Osteoblast (primary cell): ENCODE measurements at regions not wholly inside any gene's neighbourhood (a gene's known extent, or its start where the extent isn't known, plus 50 kb on each side); places are given as distances from the start of the nearest gene placed in this dataset.

Experiments
- DNase-seq: peaks from one replicate; pipeline ENCODE4 v3.0.0; 2011; ENCODE audit warnings: low spot score, mixed read lengths; ENCODE audit not compliant: insufficient read length; ENCODE audit errors: missing footprints
- H2AFZ ChIP-seq: 2 replicates; pipeline ENCODE4 v1.6.0; 2011; ENCODE audit warnings: mild to moderate bottlenecking, low read length
- H3K27ac ChIP-seq: 2 replicates; pipeline ENCODE4 v1.5.1; 2011; ENCODE audit warnings: mild to moderate bottlenecking, low read depth, low read length, moderate library complexity
- H3K27me3 ChIP-seq: 2 replicates; pipeline ENCODE4 v1.6.0; 2012; ENCODE audit warnings: mild to moderate bottlenecking, control low read depth, inconsistent platforms, low read length, moderate library complexity; ENCODE audit not compliant: insufficient read depth
- H3K36me3 ChIP-seq: 2 replicates; pipeline ENCODE4 v1.5.1; 2011; ENCODE audit warnings: mild to moderate bottlenecking, low read length, control low read depth, moderate library complexity; ENCODE audit not compliant: insufficient read depth
- H3K4me1 ChIP-seq: 2 replicates; pipeline ENCODE4 v1.5.1; 2011; ENCODE audit warnings: mild to moderate bottlenecking, low read length, control low read depth, moderate library complexity; ENCODE audit not compliant: insufficient read depth
- H3K4me2 ChIP-seq: 2 replicates; pipeline ENCODE4 v1.6.0; 2011; ENCODE audit warnings: mild to moderate bottlenecking, low read length; ENCODE audit not compliant: insufficient read depth
- H3K4me3 ChIP-seq: fragments of 200-600 bp; sonication (generic); 3 replicates; pipeline ENCODE4 v1.5.1; 2012; ENCODE audit warnings: mild to moderate bottlenecking, low read length, inconsistent platforms; ENCODE audit not compliant: insufficient read depth
- H3K79me2 ChIP-seq: 2 replicates; pipeline ENCODE4 v1.6.0; 2012; ENCODE audit warnings: mild to moderate bottlenecking, low read length, control low read depth, inconsistent platforms; ENCODE audit not compliant: insufficient read depth
- H3K9me3 ChIP-seq: 2 replicates; pipeline ENCODE4 v1.5.1; 2011; ENCODE audit warnings: low read depth, low read length, control low read depth
- H4K20me1 ChIP-seq: 2 replicates; pipeline ENCODE4 v1.6.0; 2012; ENCODE audit warnings: mild to moderate bottlenecking, low read length, control low read depth; ENCODE audit not compliant: insufficient read depth
- TF ChIP-seq, protein P1 (sequence below): IDR thresholded peaks from 2 replicates; pipeline ENCODE4 v1.5.1; 2011; ENCODE audit warnings: mild to moderate bottlenecking, low read depth, low read length, moderate library complexity; ENCODE audit errors: extremely low read depth

GRCh38 chr7:3218411-3219225, 82.4 kb upstream of the SDK1 start:
- H3K4me3 ChIP-seq = no peak overlapping the region
- H3K27me3 ChIP-seq = no peaks in the 10 kb centered on the region
- no peaks in the 10 kb centered on the region for H3K9me3 ChIP-seq
- no peak overlapping the region for H3K27ac ChIP-seq
- H3K4me1 ChIP-seq = no peaks in the 10 kb centered on the region
- no peak overlapping the region for H3K4me2 ChIP-seq
- H2AFZ ChIP-seq = no peak overlapping the region
- no peaks in the 10 kb centered on the region for H3K79me2 ChIP-seq
- H4K20me1 ChIP-seq = no peaks in the 10 kb centered on the region
- no peaks in the 10 kb centered on the region for H3K36me3 ChIP-seq
- DNase-seq = no peak
- TF ChIP-seq, protein P1, sequence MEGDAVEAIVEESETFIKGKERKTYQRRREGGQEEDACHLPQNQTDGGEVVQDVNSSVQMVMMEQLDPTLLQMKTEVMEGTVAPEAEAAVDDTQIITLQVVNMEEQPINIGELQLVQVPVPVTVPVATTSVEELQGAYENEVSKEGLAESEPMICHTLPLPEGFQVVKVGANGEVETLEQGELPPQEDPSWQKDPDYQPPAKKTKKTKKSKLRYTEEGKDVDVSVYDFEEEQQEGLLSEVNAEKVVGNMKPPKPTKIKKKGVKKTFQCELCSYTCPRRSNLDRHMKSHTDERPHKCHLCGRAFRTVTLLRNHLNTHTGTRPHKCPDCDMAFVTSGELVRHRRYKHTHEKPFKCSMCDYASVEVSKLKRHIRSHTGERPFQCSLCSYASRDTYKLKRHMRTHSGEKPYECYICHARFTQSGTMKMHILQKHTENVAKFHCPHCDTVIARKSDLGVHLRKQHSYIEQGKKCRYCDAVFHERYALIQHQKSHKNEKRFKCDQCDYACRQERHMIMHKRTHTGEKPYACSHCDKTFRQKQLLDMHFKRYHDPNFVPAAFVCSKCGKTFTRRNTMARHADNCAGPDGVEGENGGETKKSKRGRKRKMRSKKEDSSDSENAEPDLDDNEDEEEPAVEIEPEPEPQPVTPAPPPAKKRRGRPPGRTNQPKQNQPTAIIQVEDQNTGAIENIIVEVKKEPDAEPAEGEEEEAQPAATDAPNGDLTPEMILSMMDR = no peak

DNA sequence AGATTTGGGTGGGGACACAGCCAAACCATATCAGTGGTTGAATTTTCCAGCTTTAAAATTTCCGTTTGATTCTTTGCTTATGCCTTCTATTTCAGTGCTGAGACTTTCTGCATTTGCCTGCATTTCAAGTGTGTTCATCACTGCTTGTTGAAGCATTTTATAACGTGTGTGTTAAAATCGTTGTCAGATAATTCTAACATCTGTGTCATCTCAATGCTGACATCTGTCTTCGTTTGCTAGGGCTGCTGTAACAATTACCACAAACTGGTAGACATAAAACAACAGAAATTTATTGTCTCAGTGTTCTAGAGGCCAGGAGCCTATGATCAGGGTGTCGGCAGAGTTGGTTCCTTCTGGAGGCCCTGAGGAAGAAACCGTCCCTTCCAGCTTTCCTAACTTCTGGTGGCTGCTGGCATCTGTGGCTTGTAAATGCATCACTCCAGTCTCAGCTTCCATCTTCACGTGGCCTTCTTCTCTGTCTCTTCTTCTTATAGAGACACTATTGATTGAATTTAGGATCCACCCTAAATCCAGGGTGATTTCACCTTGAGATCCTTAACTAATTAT, 71.1 kb upstream of the SDK1 start:
- Histone ChIP-seq H3K4me3 (no peak overlapping the region), H3K27ac (no peak overlapping the region), H2AFZ (no peak overlapping the region), H3K27me3 (no peaks in the 10 kb centered on the region), H3K79me2 (no peaks in the 10 kb centered on the region), H4K20me1 (no peaks in the 10 kb centered on the region), H3K36me3 (no peaks in the 10 kb centered on the region), H3K4me2 (no peak overlapping the region), H3K9me3 (no peaks in the 10 kb centered on the region), H3K4me1 (no peaks in the 10 kb centered on the region)
- DNase-seq = no peak
- TF ChIP-seq, protein P1 = no peak

- no peaks in the 10 kb centered on the region for H3K4me1 ChIP-seq
- no peaks in the 10 kb centered on the region for H4K20me1 ChIP-seq
- TF ChIP-seq, protein P1 = no peak
- DNase-seq = no peak
- H2AFZ ChIP-seq = no peak overlapping the region
- H3K27ac ChIP-seq = no peak overlapping the region
- H3K9me3 ChIP-seq = no peaks in the 10 kb centered on the region
- H3K36me3 ChIP-seq = no peaks in the 10 kb centered on the region
- H3K27me3 ChIP-seq = no peaks in the 10 kb centered on the region
- H3K4me3 ChIP-seq = no peak overlapping the region
- no peak overlapping the region for H3K4me2 ChIP-seq
- no peaks in the 10 kb centered on the region for H3K79me2 ChIP-seq
Measured at GRCh38 chr7:3230908-3231307, 70.1 kb upstream of the SDK1 start.

DNA sequence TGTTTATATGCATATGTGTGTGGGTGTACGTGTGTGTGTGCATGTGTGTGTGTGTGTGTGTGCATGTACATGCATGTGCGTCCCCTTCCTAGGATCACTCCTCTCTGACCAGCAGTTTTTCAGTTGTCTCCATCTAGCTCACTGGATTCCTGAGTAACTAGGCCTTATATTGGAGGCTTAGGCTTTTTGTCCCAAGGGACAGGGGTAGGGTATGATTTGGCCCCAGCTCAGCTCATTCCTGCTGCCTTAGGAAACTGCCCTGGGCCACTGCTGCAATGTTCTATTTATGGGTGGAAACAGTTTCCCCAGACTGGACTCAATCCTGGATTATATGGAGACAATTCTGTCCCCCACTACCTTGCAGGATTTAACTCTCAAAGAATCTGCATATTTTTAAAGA, 68.8 kb upstream of the SDK1 start:
- Histone ChIP-seq H3K79me2 (no peaks in the 10 kb centered on the region), H3K27me3 (no peaks in the 10 kb centered on the region), H3K4me3 (no peak overlapping the region), H4K20me1 (no peaks in the 10 kb centered on the region), H3K36me3 (no peaks in the 10 kb centered on the region), H2AFZ (no peak overlapping the region), H3K4me2 (no peak overlapping the region), H3K27ac (no peak overlapping the region), H3K9me3 (no peaks in the 10 kb centered on the region), H3K4me1 (no peaks in the 10 kb centered on the region)
- TF ChIP-seq, protein P1 = no peak
- peak; percentile 26 for DNase-seq
